CD4-positive, alpha-beta T cell treated with Interleukin-15 for 1 hour (primary cell): ENCODE measurements at regions not wholly inside any gene's neighbourhood (a gene's known extent, or its start where the extent isn't known, plus 50 kb on each side); places are given as distances from the start of the nearest gene placed in this dataset.

Source experiments
- DNase-seq: peaks from one replicate; pipeline ENCODE4 v3.0.0-alpha.2; 2020

DNA sequence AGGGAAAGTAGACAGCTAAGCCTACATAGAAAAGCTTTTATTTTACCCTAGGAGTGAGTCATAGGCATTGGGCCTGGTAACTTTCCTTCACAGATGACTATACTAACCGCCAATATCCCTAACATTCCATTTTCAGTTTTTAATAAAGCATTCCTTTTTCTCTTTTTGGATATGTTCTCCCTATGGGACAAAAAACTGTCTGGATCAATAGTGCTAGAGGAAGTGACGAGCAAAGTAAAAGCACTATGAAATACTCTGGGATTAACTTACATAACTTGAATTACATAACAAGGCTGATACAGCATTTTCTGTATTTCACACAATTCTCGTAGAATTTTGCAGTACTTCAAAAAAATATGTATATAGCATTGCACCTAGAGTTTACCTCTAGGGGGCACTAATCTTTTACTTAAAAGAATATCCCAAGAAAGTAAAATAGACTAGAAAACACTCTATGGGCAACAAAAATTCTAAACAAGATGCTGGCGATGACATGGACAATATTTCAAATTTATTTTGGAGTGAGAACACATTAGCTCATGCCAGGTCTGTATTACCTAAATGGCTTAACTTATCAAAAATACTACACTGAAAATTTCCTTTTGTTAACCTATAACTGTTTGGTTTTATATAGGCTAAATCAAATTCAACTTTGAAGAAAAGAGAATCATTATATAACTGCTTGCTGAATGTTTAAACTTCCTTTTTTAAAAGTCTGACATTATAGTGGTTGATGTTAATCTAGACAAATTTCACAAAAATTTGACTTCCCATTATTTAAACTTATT lies 66.3 kb upstream of the DST start:
- no peak for DNase-seq

DNA sequence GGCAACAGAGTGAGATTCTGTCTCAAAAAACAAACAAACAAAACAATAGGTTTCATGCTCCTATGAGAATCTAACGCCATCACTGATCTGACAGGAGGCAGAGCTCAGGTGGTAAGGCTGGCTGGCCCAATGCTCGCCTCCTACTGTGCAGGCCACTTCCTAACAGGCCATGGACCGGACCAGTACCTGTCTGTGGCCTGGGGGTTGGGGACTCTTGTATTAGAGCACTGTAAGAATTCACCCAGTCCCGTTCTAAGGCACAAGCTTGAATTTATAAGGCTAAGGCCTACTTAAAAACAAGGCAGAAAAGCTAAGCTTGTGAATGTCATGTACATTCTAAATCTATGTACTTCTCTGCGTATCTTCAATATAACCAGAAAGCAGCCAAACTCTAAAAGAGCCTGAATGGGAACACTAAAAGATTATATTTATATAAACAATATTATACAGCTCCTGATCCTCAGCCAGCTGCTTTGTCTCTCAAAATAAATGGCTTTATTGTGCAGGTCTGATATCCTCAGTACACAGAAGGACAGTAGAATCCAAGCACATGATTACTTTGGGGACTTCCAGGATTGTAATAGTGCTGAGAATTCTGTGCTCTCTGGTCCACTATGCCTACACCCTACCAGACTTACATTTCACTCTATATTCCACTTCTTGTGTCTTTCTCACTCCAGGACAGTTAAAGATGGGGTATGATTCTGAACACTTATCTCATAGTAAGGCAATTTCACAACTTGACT lies 64.5 kb upstream of the DST start:
- no peak for DNase-seq

DNA sequence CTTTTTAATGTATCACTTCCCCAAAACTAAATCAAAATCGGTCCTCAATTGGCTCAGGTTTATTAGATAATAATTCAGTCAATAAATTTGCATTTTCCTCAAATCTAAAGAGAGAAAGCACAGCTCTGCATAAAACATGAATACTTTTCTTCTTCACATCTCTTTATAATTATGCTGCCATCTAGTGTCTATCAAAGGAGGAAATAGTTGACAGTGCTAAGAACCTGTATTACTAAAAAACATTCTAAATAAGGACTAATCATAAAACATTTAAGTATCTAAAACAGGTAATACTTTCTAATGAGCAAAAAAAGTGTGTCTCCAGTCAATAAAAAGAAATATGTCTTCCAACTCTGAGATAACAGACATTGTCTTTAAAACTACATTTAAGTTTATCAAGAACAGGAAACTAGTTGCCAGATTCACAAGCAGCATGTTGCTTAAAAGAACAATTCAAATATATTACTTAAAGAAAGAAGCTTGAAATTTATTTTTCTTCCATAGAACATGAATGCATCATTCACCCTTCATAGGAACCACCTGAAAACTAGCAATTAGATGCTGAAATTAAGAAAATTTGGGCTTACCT lies 56.5 kb upstream of the DST start:
- no peak for DNase-seq

DNA sequence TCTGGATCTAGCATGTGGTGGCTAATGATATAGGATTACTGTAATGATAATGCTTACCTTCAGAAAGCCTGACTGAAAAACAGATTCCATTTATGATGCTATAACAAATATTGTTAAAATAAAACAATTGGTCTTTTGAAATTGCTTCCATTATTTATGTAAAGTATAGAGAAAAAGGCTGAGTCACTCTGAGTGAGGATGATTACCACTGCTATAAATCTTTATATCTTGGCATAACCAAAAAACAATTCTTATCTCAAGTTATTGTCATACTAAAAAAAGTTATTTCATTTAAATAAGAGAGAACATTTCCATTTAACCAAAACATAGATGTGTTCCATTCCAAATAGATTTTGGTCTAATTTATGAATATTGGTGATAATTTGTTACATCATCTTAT lies 53.0 kb upstream of the DST start:
- no peak for DNase-seq

DNA sequence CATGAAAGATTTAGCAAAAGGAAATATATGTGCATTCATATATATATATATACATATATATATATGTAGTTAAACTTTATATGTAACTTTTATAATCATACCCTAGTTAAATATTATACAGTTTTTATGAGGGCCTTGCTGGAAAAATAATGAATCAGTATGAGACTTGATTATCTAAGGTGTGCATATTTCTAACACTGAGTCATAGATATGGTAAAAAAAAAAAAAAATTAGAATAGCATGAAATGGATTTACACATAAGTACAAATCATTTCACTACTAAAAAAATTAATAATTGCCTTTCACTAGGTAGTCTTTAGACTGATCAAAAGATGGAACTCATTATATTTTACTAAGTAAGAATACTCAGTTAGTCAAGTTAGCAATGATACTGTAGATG lies 51.3 kb upstream of the DST start:
- no peak for DNase-seq

DNA sequence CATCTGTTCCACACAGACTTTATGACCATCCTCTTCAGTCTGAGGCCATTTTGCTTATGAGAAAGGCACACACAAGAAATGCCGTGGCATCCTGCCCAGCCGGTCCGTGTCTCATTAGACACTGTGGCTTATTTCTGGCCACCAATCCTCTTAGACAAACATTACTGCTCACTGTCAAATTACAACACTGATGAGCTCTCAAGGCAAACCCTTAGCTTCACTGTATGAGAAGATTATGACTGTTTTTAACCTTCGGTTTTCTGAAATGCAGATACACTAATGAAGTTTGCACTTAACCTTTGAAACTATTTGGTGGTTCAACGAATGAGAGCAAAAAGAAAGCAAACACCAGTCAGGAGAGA lies 50.5 kb upstream of the DST start:
- DNase-seq = no peak

DNA sequence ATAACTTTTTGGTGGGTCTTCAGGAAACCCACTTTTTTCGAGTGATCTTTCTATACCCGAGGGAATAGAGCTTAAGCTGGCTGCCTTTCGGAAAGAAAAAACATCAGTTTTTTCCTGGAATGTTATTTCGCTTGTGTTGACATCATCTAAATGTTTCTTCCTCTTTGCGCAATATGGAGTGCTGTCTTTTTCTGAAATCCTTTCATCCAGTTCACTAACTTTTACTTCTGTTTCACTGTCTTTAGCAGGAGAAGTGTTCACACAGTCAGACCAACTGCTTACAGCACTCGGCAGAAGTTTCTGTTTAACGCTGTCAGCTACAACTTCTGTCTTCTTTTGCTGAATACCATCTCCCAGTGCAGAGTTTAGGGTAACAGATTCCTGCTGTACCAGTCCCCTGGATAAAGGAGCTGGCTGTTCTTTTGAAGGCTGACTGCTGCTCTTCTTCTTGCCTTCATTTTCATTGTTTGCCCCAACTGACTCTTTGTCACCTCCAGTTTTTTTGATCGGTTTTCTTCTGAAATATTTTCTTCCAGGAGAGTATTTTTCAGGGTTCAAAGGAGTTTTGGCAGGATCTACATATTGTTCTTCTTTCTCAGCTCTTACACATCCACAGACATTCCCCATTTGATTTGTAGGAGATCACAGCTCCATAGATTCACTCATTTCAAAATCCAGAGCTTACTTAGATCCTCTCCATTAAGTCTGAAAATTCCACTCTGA lies 50.0 kb upstream of the DST start:
- no peak for DNase-seq
